ENCODE measurements at regions not wholly inside any gene's neighbourhood (a gene's known extent, or its start where the extent isn't known, plus 50 kb on each side); places are given as distances from the start of the nearest gene placed in this dataset.

GRCh38 chr14:55929136-55929535 lies 189.1 kb upstream of the PELI2 start:
- CTCF ChIA-PET, result no interaction called here
- H3K4me1 ChIP-seq (ENCODE audit: control extremely low read depth in 1 of 4, control insufficient read depth in 4 of 4, insufficient read depth in 4 of 4, low read length in 3 of 4), result no peaks in the 10 kb centered on the region
- H3K27ac ChIP-seq (ENCODE audit: insufficient read depth in 1 of 2, low read depth in 1 of 2, low read length in 2 of 2, poor library complexity in 1 of 2, severe bottlenecking in 2 of 2), result no peak overlapping the region
- no peaks in the 10 kb centered on the region for H3K36me3 ChIP-seq (ENCODE audit: control insufficient read depth in 4 of 4, insufficient read depth in 4 of 4, low read length in 3 of 4)
- POLR2A ChIA-PET, result no interaction called here
- no peaks in the 10 kb centered on the region for H3K27me3 ChIP-seq (replicated peaks in 2 of 5; ENCODE audit: control insufficient read depth in 4 of 5, insufficient read depth in 5 of 5, low read length in 4 of 5)
- peaks cover 0 to 8% (median 0%) of the 10 kb centered on the region in 5 experiments for H3K9me3 ChIP-seq (ENCODE audit: control extremely low read depth in 1 of 5, control insufficient read depth in 4 of 5, insufficient read depth in 2 of 5, low read depth in 1 of 5, low read length in 4 of 5)
- DNase-seq, result no peak
- no peak overlapping the region for H3K4me3 ChIP-seq (ENCODE audit: control insufficient read depth in 1 of 7, extremely low read depth in 1 of 7, insufficient read depth in 4 of 7, low read depth in 2 of 7, low read length in 6 of 7)
- WGBS (ENCODE audit: insufficient coverage), result 72% methylated on average over 2 of the region's 4 CpGs

- H3K27me3 ChIP-seq (replicated peaks in 2 of 5; ENCODE audit: control insufficient read depth in 4 of 5, insufficient read depth in 5 of 5, low read length in 4 of 5), result no peaks in the 10 kb centered on the region
- H3K27ac ChIP-seq (ENCODE audit: insufficient read depth in 1 of 2, low read depth in 1 of 2, low read length in 2 of 2, poor library complexity in 1 of 2, severe bottlenecking in 2 of 2), result no peak overlapping the region
- POLR2A ChIA-PET, result no interaction called here
- CTCF ChIA-PET, result no interaction called here
- no peak for DNase-seq
- H3K9me3 ChIP-seq (ENCODE audit: control extremely low read depth in 1 of 5, control insufficient read depth in 4 of 5, insufficient read depth in 2 of 5, low read depth in 1 of 5, low read length in 4 of 5), result peaks cover 0 to 11% (median 0%) of the 10 kb centered on the region in 5 experiments
- H3K4me1 ChIP-seq (ENCODE audit: control extremely low read depth in 1 of 4, control insufficient read depth in 4 of 4, insufficient read depth in 4 of 4, low read length in 3 of 4), result no peaks in the 10 kb centered on the region
- H3K4me3 ChIP-seq (ENCODE audit: control insufficient read depth in 1 of 7, extremely low read depth in 1 of 7, insufficient read depth in 4 of 7, low read depth in 2 of 7, low read length in 6 of 7), result no peak overlapping the region
- WGBS (ENCODE audit: insufficient coverage), result no CpG with 5 or more reads among the region's 5 CpGs
- H3K36me3 ChIP-seq (ENCODE audit: control insufficient read depth in 4 of 4, insufficient read depth in 4 of 4, low read length in 3 of 4), result no peaks in the 10 kb centered on the region
Measured at GRCh38 chr14:55930016-55930784, 188.0 kb upstream of the PELI2 start.

- 100% methylated on average over 2 of the region's 3 CpGs for WGBS (ENCODE audit: insufficient coverage)
- Histone ChIP-seq H3K27me3 (replicated peaks in 2 of 5; ENCODE audit: control insufficient read depth in 4 of 5, insufficient read depth in 5 of 5, low read length in 4 of 5) (no peaks in the 10 kb centered on the region), H3K27ac (ENCODE audit: insufficient read depth in 1 of 2, low read depth in 1 of 2, low read length in 2 of 2, poor library complexity in 1 of 2, severe bottlenecking in 2 of 2) (no peak overlapping the region), H3K4me1 (ENCODE audit: control extremely low read depth in 1 of 4, control insufficient read depth in 4 of 4, insufficient read depth in 4 of 4, low read length in 3 of 4) (no peaks in the 10 kb centered on the region), H3K36me3 (ENCODE audit: control insufficient read depth in 4 of 4, insufficient read depth in 4 of 4, low read length in 3 of 4) (no peaks in the 10 kb centered on the region), H3K4me3 (ENCODE audit: control insufficient read depth in 1 of 7, extremely low read depth in 1 of 7, insufficient read depth in 4 of 7, low read depth in 2 of 7, low read length in 6 of 7) (no peak overlapping the region), H3K9me3 (ENCODE audit: control extremely low read depth in 1 of 5, control insufficient read depth in 4 of 5, insufficient read depth in 2 of 5, low read depth in 1 of 5, low read length in 4 of 5) (peaks cover 0 to 10% (median 5%) of the 10 kb centered on the region in 5 experiments)
- no peak for DNase-seq
- ChIA-PET CTCF (no interaction called here), POLR2A (no interaction called here)
Measured at GRCh38 chr14:55936691-55937090, 181.5 kb upstream of the PELI2 start.

DNA sequence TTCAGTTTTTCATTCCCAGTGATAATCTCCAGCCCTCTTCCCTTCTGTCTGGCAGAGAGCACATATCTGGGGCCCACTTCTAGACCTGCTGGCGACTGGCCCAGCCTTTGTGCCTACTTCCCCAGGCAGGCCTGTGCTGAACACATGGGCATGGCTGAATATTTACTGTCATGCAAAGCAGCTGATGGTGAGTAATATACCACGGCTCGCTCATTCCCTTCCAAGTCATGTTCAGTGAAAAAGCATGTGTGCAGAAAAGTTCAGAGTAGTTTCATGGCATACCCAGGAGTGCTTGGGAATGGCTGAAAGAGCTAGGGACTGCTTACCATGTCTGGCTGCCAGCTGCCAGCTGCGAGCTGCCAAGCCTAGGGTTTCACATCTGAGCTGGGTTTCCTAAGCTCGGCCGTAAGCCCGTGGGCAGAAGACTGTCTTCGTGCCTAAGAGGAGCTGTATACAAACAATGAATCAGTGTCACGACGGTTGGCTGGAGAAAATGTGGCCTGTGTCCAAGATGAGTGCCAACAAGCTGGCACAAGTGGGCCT lies 179.9 kb upstream of the PELI2 start:
- no peak for DNase-seq
- ChIA-PET CTCF (no interaction called here), POLR2A (no interaction called here)
- Histone ChIP-seq H3K4me3 (ENCODE audit: control insufficient read depth in 1 of 7, extremely low read depth in 1 of 7, insufficient read depth in 4 of 7, low read depth in 2 of 7, low read length in 6 of 7) (no peak overlapping the region), H3K36me3 (ENCODE audit: control insufficient read depth in 4 of 4, insufficient read depth in 4 of 4, low read length in 3 of 4) (no peaks in the 10 kb centered on the region), H3K4me1 (ENCODE audit: control extremely low read depth in 1 of 4, control insufficient read depth in 4 of 4, insufficient read depth in 4 of 4, low read length in 3 of 4) (no peaks in the 10 kb centered on the region), H3K27me3 (replicated peaks in 2 of 5; ENCODE audit: control insufficient read depth in 4 of 5, insufficient read depth in 5 of 5, low read length in 4 of 5) (no peaks in the 10 kb centered on the region), H3K9me3 (ENCODE audit: control extremely low read depth in 1 of 5, control insufficient read depth in 4 of 5, insufficient read depth in 2 of 5, low read depth in 1 of 5, low read length in 4 of 5) (peaks cover 0 to 10% (median 5%) of the 10 kb centered on the region in 5 experiments), H3K27ac (ENCODE audit: insufficient read depth in 1 of 2, low read depth in 1 of 2, low read length in 2 of 2, poor library complexity in 1 of 2, severe bottlenecking in 2 of 2) (no peak overlapping the region)
- 82% methylated on average over 9 of the region's 10 CpGs for WGBS (ENCODE audit: insufficient coverage)

- no CpG with 5 or more reads among the region's 4 CpGs for WGBS (ENCODE audit: insufficient coverage)
- CTCF ChIA-PET, result no interaction called here
Measured at GRCh38 chr14:55942076-55942654, 176.0 kb upstream of the PELI2 start.

GRCh38 chr14:55942826-55943225 lies 175.4 kb upstream of the PELI2 start:
- Histone ChIP-seq H3K4me1 (ENCODE audit: control extremely low read depth in 1 of 4, control insufficient read depth in 4 of 4, insufficient read depth in 4 of 4, low read length in 3 of 4) (no peaks in the 10 kb centered on the region), H3K9me3 (ENCODE audit: control extremely low read depth in 1 of 5, control insufficient read depth in 4 of 5, insufficient read depth in 2 of 5, low read depth in 1 of 5, low read length in 4 of 5) (peaks cover 0 to 5% (median 0%) of the 10 kb centered on the region in 5 experiments), H3K27me3 (replicated peaks in 2 of 5; ENCODE audit: control insufficient read depth in 4 of 5, insufficient read depth in 5 of 5, low read length in 4 of 5) (no peaks in the 10 kb centered on the region), H3K4me3 (ENCODE audit: control insufficient read depth in 1 of 7, extremely low read depth in 1 of 7, insufficient read depth in 4 of 7, low read depth in 2 of 7, low read length in 6 of 7) (no peak overlapping the region), H3K36me3 (ENCODE audit: control insufficient read depth in 4 of 4, insufficient read depth in 4 of 4, low read length in 3 of 4) (no peaks in the 10 kb centered on the region), H3K27ac (ENCODE audit: insufficient read depth in 1 of 2, low read depth in 1 of 2, low read length in 2 of 2, poor library complexity in 1 of 2, severe bottlenecking in 2 of 2) (no peak overlapping the region)
- ChIA-PET POLR2A (no interaction called here), CTCF (no interaction called here)
- no peak for DNase-seq
- 100% methylated on average over 1 of the region's 1 CpG for WGBS (ENCODE audit: insufficient coverage)

More at GRCh38 chr14:55942076-55942654, 176.0 kb upstream of the PELI2 start:
- H3K4me3 ChIP-seq (ENCODE audit: control insufficient read depth in 1 of 7, extremely low read depth in 1 of 7, insufficient read depth in 4 of 7, low read depth in 2 of 7, low read length in 6 of 7), result no peak overlapping the region
- no peaks in the 10 kb centered on the region for H3K36me3 ChIP-seq (ENCODE audit: control insufficient read depth in 4 of 4, insufficient read depth in 4 of 4, low read length in 3 of 4)
- POLR2A ChIA-PET, result no interaction called here
- H3K27me3 ChIP-seq (replicated peaks in 2 of 5; ENCODE audit: control insufficient read depth in 4 of 5, insufficient read depth in 5 of 5, low read length in 4 of 5), result no peaks in the 10 kb centered on the region
- H3K9me3 ChIP-seq (ENCODE audit: control extremely low read depth in 1 of 5, control insufficient read depth in 4 of 5, insufficient read depth in 2 of 5, low read depth in 1 of 5, low read length in 4 of 5), result peaks cover 0 to 5% (median 0%) of the 10 kb centered on the region in 5 experiments
- DNase-seq, result no peak
- no peaks in the 10 kb centered on the region for H3K4me1 ChIP-seq (ENCODE audit: control extremely low read depth in 1 of 4, control insufficient read depth in 4 of 4, insufficient read depth in 4 of 4, low read length in 3 of 4)
- H3K27ac ChIP-seq (ENCODE audit: insufficient read depth in 1 of 2, low read depth in 1 of 2, low read length in 2 of 2, poor library complexity in 1 of 2, severe bottlenecking in 2 of 2), result no peak overlapping the region

DNA sequence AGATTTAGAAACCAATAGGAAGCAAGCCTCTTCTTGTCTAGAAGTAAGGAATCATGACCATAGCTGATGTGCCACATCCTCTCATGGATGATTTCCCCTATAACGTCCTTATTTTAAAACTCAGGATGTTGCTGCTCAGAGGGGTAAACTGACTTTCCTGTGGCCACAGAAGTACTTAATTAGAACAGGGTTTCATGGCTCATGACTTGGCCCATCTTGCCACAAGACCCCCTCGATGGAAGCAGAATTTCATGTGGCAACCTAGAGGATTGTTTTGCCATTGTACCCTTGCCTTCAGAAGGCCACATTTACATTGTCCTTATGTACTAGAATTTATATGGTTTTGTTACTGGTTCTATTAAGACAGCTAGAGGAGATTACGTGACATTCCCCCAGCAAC lies 173.5 kb upstream of the PELI2 start:
- Histone ChIP-seq H3K9me3 (ENCODE audit: control extremely low read depth in 1 of 5, control insufficient read depth in 4 of 5, insufficient read depth in 2 of 5, low read depth in 1 of 5, low read length in 4 of 5) (peaks cover 0 to under 1% (median 0%) of the 10 kb centered on the region in 5 experiments), H3K36me3 (ENCODE audit: control insufficient read depth in 4 of 4, insufficient read depth in 4 of 4, low read length in 3 of 4) (no peaks in the 10 kb centered on the region), H3K4me3 (ENCODE audit: control insufficient read depth in 1 of 7, extremely low read depth in 1 of 7, insufficient read depth in 4 of 7, low read depth in 2 of 7, low read length in 6 of 7) (no peak overlapping the region), H3K4me1 (ENCODE audit: control extremely low read depth in 1 of 4, control insufficient read depth in 4 of 4, insufficient read depth in 4 of 4, low read length in 3 of 4) (no peaks in the 10 kb centered on the region), H3K27ac (ENCODE audit: insufficient read depth in 1 of 2, low read depth in 1 of 2, low read length in 2 of 2, poor library complexity in 1 of 2, severe bottlenecking in 2 of 2) (no peak overlapping the region), H3K27me3 (replicated peaks in 2 of 5; ENCODE audit: control insufficient read depth in 4 of 5, insufficient read depth in 5 of 5, low read length in 4 of 5) (no peaks in the 10 kb centered on the region)
- CTCF ChIA-PET, result no interaction called here
- POLR2A ChIA-PET, result no interaction called here
- 60% methylated on average over 2 of the region's 3 CpGs for whole genome bisulfite sequencing (ENCODE audit: insufficient coverage)
- no peak for DNase-seq

Measured in common myeloid progenitor, CD34-positive (primary cell).